ENCODE measurements at regions not wholly inside any gene's neighbourhood (a gene's known extent, or its start where the extent isn't known, plus 50 kb on each side); places are given as distances from the start of the nearest gene placed in this dataset.

GRCh38 chr10:55491712-55492111 is 690.7 kb upstream of the PCDH15 start:
- no peak for TF ChIP-seq SIN3A (IDR thresholded peaks at IDR 0.05; ENCODE audit: borderline replicate concordance, insufficient read depth, low read length)
- no peak for TF ChIP-seq TAF1 (IDR thresholded peaks at IDR 0.05; ENCODE audit: borderline replicate concordance, insufficient read depth, low read length)
- TF ChIP-seq POLR2AphosphoS5 (IDR thresholded peaks at IDR 0.05; ENCODE audit: low read depth, low read length): no peak
- TF ChIP-seq REST (IDR thresholded peaks at IDR 0.05; ENCODE audit: insufficient read depth in 1 of 2, low read depth in 2 of 2, low read length in 2 of 2): no peak

DNA sequence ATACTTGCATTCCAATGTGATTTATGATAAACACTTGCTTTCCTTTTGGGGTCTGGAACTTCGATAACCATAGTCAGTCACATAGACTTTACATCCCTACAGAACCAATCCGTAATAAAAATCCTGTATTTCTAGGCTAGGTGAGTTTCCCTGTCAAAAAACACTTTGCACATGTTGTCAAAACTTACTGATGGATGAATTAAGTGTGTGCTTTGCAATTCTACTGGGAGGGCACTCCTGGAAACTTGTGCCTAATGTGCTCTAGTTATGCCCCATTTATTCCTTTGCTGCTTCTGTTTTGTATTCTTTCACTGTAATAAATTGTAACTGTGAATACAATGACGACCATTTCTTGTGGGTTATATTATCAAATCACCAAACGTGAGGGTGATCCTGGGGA is 684.8 kb upstream of the PCDH15 start:
- TF ChIP-seq POLR2AphosphoS5 (IDR thresholded peaks at IDR 0.05; ENCODE audit: low read depth, low read length) (no peak), REST (IDR thresholded peaks at IDR 0.05; ENCODE audit: insufficient read depth in 1 of 2, low read depth in 2 of 2, low read length in 2 of 2) (no peak), SIN3A (IDR thresholded peaks at IDR 0.05; ENCODE audit: borderline replicate concordance, insufficient read depth, low read length) (no peak), FOXP2 (optimal IDR thresholded peaks at IDR 0.05; ENCODE audit: borderline replicate concordance, extremely low read depth, extremely low read length, insufficient read depth) (no peak), TAF1 (IDR thresholded peaks at IDR 0.05; ENCODE audit: borderline replicate concordance, insufficient read depth, low read length) (no peak)

GRCh38 chr10:55476129-55476528 is 675.1 kb upstream of the PCDH15 start:
- no peak for TF ChIP-seq FOXP2 (optimal IDR thresholded peaks at IDR 0.05; ENCODE audit: borderline replicate concordance, extremely low read depth, extremely low read length, insufficient read depth)
- no peak for TF ChIP-seq SIN3A (IDR thresholded peaks at IDR 0.05; ENCODE audit: borderline replicate concordance, insufficient read depth, low read length)
- TF ChIP-seq REST (IDR thresholded peaks at IDR 0.05; ENCODE audit: insufficient read depth in 1 of 2, low read depth in 2 of 2, low read length in 2 of 2): no peak
- no peak for TF ChIP-seq TAF1 (IDR thresholded peaks at IDR 0.05; ENCODE audit: borderline replicate concordance, insufficient read depth, low read length)
- no peak for TF ChIP-seq POLR2AphosphoS5 (IDR thresholded peaks at IDR 0.05; ENCODE audit: low read depth, low read length)

DNA sequence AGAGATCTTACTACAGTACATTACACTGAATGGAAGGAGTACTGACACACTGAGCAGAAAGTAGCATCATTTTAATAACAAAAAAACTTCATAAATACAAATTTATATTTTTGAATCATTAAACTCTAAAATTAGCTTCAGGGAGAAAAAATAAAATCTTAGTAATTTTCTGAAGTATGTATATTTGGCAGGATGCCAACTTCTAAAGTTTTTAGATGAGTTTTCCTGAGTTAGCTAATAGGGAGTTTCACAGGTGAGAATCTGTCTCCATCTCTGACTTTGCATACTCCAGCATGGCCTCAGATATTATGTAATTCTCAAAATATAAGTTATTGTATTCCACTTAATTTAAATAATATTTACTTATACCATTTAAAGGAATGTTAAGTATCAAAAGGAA is 673.2 kb upstream of the PCDH15 start:
- no peak for TF ChIP-seq SIN3A (IDR thresholded peaks at IDR 0.05; ENCODE audit: borderline replicate concordance, insufficient read depth, low read length)
- no peak for TF ChIP-seq POLR2AphosphoS5 (IDR thresholded peaks at IDR 0.05; ENCODE audit: low read depth, low read length)
- no peak for TF ChIP-seq FOXP2 (optimal IDR thresholded peaks at IDR 0.05; ENCODE audit: borderline replicate concordance, extremely low read depth, extremely low read length, insufficient read depth)
- no peak for TF ChIP-seq TAF1 (IDR thresholded peaks at IDR 0.05; ENCODE audit: borderline replicate concordance, insufficient read depth, low read length)
- no peak for TF ChIP-seq REST (IDR thresholded peaks at IDR 0.05; ENCODE audit: insufficient read depth in 1 of 2, low read depth in 2 of 2, low read length in 2 of 2)

GRCh38 chr10:55470840-55471239 is 669.8 kb upstream of the PCDH15 start:
- TF ChIP-seq TAF1 (IDR thresholded peaks at IDR 0.05; ENCODE audit: borderline replicate concordance, insufficient read depth, low read length) (no peak), REST (IDR thresholded peaks at IDR 0.05; ENCODE audit: insufficient read depth in 1 of 2, low read depth in 2 of 2, low read length in 2 of 2) (no peak), SIN3A (IDR thresholded peaks at IDR 0.05; ENCODE audit: borderline replicate concordance, insufficient read depth, low read length) (no peak), FOXP2 (optimal IDR thresholded peaks at IDR 0.05; ENCODE audit: borderline replicate concordance, extremely low read depth, extremely low read length, insufficient read depth) (no peak), POLR2AphosphoS5 (IDR thresholded peaks at IDR 0.05; ENCODE audit: low read depth, low read length) (no peak)
